B cell (primary cell): ENCODE measurements at regions not wholly inside any gene's neighbourhood (a gene's known extent, or its start where the extent isn't known, plus 50 kb on each side); places are given as distances from the start of the nearest gene placed in this dataset.

Experiments used
- EZH2 ChIP-seq: IDR thresholded peaks from 2 replicates; pipeline ENCODE4 v1.6.1; 2012; ENCODE audit warnings: borderline replicate concordance, low read depth, mild to moderate bottlenecking, moderate library complexity, low read length; ENCODE audit not compliant: insufficient read depth, poor library complexity, severe bottlenecking
- TF ChIP-seq, protein P1 (sequence below): fragments of 200-600 bp; IDR thresholded peaks from one replicate; pipeline ENCODE4 v1.8.0; 2022; ENCODE audit warnings: antibody characterized with exemption, mild to moderate bottlenecking

DNA sequence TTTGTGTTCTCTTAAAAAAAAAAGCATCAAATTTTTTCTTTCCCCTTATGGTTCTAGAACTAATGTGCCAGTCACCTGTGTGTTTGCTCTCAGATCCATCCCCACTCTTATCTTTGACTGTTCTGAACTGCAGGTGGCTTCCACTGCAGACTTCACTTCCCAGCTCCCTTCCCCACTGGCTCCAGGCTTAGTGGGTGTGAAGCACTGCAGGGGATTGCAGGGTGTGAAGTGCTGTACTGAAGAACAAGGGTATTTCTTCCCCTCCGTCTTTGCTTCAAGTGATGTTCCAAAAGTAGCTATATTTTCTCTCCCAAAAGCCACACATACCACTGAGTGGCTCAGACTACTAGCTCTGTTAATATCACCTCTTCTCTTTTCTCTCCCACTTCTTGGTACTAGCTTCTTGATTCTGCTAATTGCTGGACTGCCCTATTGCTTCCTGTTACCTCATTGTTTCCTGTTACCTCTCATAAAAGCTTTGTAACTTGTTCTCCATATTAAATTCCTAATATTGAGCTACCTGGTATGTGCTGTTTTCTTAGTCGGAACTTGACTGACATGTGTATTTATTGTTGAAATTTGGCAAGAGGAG lies 115.4 kb upstream of the PRICKLE1 start:
- TF ChIP-seq, protein P1, sequence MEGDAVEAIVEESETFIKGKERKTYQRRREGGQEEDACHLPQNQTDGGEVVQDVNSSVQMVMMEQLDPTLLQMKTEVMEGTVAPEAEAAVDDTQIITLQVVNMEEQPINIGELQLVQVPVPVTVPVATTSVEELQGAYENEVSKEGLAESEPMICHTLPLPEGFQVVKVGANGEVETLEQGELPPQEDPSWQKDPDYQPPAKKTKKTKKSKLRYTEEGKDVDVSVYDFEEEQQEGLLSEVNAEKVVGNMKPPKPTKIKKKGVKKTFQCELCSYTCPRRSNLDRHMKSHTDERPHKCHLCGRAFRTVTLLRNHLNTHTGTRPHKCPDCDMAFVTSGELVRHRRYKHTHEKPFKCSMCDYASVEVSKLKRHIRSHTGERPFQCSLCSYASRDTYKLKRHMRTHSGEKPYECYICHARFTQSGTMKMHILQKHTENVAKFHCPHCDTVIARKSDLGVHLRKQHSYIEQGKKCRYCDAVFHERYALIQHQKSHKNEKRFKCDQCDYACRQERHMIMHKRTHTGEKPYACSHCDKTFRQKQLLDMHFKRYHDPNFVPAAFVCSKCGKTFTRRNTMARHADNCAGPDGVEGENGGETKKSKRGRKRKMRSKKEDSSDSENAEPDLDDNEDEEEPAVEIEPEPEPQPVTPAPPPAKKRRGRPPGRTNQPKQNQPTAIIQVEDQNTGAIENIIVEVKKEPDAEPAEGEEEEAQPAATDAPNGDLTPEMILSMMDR: no peak
- no peak for TF ChIP-seq EZH2
